Thyroid gland (tissue), 4 donors: ENCODE measurements at regions not wholly inside any gene's neighbourhood (a gene's known extent, or its start where the extent isn't known, plus 50 kb on each side); places are given as distances from the start of the nearest gene placed in this dataset.

Experiments
- POLR2A ChIP-seq, 2 donors: fragments of 450-650 bp; IDR thresholded peaks; one replicate each; pipeline ENCODE4 v1.6.1; 2017; ENCODE audit warnings: antibody characterized with exemption in 2 of 2, mild to moderate bottlenecking in 2 of 2, moderate library complexity in 1 of 2
- TF ChIP-seq, protein P1 (sequence below), 6 experiments: fragments of 200-600 bp in 3 of 6; fragments of 450-650 bp in 3 of 6; sonication (generic) in 3 of 6; IDR thresholded peaks; one replicate each; pipeline ENCODE4 v1.5.1; 2016 to 2019; ENCODE audit warnings: antibody characterized with exemption in 6 of 6, mild to moderate bottlenecking in 2 of 6, inconsistent platforms in 1 of 6, moderate library complexity in 1 of 6

DNA sequence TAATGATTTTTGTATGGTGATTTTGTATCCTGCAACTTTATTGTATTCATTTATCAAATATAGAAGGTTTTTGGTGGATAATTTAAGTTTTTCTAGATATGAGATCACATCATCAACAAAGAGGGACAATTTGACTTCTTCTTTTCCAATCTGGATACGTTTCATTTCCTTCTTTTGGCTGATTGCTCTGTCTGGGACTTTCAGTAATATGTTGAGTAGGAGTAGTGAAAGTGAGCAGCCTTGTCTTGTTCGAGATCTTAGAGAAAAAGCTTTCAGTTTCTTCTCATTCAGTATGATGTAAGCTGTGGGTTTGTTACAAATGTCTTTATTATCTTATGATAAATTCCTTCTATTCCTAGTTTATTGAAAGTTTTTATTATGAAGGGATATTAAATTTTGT is 352.0 kb upstream of the DACH1 start:
- TF ChIP-seq, protein P1, sequence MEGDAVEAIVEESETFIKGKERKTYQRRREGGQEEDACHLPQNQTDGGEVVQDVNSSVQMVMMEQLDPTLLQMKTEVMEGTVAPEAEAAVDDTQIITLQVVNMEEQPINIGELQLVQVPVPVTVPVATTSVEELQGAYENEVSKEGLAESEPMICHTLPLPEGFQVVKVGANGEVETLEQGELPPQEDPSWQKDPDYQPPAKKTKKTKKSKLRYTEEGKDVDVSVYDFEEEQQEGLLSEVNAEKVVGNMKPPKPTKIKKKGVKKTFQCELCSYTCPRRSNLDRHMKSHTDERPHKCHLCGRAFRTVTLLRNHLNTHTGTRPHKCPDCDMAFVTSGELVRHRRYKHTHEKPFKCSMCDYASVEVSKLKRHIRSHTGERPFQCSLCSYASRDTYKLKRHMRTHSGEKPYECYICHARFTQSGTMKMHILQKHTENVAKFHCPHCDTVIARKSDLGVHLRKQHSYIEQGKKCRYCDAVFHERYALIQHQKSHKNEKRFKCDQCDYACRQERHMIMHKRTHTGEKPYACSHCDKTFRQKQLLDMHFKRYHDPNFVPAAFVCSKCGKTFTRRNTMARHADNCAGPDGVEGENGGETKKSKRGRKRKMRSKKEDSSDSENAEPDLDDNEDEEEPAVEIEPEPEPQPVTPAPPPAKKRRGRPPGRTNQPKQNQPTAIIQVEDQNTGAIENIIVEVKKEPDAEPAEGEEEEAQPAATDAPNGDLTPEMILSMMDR (IDR thresholded peaks at IDR 0.05): no peak
- no peak for TF ChIP-seq POLR2A (IDR thresholded peaks at IDR 0.05)
